GM19025 (cell line): ENCODE measurements at regions not wholly inside any gene's neighbourhood (a gene's known extent, or its start where the extent isn't known, plus 50 kb on each side); places are given as distances from the start of the nearest gene placed in this dataset.

Experiments
- ATAC-seq: cut with Tn5 transposase; IDR thresholded peaks from one replicate; pipeline ENCODE4 v1.9.1; 2021; ENCODE audit warnings: mild to moderate bottlenecking, low read depth, moderate library complexity; ENCODE audit not compliant: unreplicated experiment

GRCh38 chr4:96093563-96093962 is 253.7 kb downstream of the PDHA2 start:
- ATAC-seq, result no peak

DNA sequence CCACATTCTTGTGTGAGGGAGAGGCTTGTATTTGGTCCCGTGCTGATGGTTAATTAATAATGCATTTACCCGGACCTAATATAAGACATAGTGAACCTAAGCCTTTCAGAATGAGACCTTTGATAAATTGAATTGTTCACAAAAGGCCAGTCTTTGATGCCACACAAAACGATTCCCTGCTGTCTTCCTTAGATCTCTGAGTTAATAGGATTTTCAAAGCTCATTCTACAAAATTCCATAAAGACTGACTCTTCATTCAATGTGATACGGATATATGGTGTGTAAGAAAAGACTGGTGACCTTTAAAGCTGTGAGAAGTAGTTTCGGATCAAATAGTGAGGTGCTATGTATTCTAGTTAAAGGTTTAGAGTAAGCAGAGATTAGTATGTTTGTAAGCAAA is 254.3 kb downstream of the PDHA2 start:
- ATAC-seq, result no peak

DNA sequence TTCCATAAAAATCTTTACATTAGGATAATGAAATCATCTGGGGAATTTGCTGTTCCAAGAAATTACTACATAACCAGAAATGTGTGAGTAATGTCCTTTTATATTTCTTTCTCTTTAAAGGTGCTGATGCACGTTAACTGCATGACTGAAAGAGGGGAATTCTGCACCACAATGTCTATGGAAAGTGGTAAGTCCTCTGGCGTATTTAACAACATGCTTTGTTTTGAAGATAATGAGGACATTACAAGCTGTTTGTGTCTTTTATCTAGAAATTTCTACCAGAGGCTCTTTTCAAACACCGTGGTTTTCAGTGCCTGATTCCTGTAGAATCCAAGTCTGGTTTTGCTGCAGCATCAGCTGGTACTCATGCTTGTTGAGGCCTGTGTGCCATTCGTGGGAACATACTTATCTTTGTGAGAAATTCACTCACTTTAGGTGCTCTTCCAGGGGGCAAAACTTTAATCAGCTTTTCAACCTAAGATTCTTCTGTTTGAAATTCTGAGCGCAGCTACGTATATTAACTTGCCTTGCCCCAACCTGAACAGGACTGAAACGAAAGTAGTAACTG is 257.2 kb downstream of the PDHA2 start:
- no peak for ATAC-seq

- no peak for ATAC-seq
These were observed 257.8 kb downstream of the PDHA2 start for GRCh38 chr4:96097693-96098092.

- ATAC-seq, result no peak
These were observed 259.1 kb downstream of the PDHA2 start for GRCh38 chr4:96099031-96099430.

- no peak for ATAC-seq
These were observed 262.7 kb downstream of the PDHA2 start for GRCh38 chr4:96102541-96103026.

GRCh38 chr4:96103086-96103485 is 263.2 kb downstream of the PDHA2 start:
- ATAC-seq, result no peak

- ATAC-seq, result no peak
These were observed 268.3 kb downstream of the PDHA2 start for GRCh38 chr4:96108146-96108545.

GRCh38 chr4:96112631-96113030 is 272.7 kb downstream of the PDHA2 start:
- ATAC-seq, result no peak

DNA sequence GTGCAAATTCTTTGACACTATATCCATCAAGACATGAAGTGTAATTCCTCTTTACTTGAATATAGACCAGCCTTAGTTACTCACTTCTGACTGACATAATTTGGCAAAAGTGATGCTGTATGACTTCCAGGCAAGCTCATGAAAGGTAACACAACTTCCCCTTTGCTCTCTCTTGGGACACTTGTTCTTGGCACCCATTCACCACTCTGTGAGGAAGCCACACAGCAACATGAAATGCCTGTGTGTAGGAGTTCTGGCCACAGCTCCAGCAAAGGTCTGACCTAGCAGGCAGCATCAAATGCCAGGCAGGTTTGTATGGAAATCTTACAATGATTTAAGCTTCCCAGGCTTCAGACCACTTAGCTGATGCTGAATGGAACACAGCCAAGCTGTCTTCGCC is 280.3 kb downstream of the PDHA2 start:
- no peak for ATAC-seq

DNA sequence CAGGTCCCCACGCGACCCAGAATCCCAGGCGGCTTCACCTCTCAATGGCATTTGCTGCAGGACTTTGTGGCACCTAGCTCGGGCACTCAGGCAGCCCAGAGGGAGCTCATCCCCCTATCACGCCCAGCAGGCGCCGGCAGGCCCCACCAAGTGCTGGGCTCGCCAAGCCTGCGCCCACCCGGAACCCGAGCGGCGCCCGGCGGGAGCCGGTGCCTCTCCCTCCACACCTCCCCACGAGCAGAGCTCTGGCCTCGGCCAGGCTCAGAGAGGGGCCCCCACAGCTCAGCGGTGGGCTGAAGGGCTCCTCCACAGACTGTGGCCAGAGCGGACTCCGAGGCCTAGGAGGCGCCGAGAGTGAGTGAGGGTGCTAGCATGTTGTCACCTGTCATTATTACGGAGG is 286.3 kb downstream of the PDHA2 start:
- ATAC-seq, result no peak

DNA sequence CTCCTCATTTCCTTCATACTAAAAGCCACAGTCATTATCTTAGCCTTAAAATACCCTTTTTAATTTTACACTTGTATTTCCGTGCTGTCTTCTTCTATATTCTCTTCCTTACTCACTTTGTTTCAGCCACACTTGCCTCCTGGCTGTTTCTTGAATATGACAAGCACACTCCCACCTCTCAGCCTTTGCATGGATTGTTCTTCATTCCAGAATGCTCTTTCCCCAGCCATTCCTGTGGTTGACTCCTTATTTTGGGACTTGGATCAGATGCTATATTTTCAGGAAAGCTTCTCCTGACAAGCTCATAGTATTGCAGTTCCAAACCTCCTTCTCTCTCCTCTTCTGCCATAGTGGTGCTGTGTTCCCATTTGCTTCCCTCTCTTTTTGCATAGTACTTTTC is 291.3 kb downstream of the PDHA2 start:
- no peak for ATAC-seq

- no peak for ATAC-seq
These were observed 294.9 kb downstream of the PDHA2 start for GRCh38 chr4:96134806-96135205.

GRCh38 chr4:96136056-96136455 is 296.2 kb downstream of the PDHA2 start:
- ATAC-seq, result no peak

DNA sequence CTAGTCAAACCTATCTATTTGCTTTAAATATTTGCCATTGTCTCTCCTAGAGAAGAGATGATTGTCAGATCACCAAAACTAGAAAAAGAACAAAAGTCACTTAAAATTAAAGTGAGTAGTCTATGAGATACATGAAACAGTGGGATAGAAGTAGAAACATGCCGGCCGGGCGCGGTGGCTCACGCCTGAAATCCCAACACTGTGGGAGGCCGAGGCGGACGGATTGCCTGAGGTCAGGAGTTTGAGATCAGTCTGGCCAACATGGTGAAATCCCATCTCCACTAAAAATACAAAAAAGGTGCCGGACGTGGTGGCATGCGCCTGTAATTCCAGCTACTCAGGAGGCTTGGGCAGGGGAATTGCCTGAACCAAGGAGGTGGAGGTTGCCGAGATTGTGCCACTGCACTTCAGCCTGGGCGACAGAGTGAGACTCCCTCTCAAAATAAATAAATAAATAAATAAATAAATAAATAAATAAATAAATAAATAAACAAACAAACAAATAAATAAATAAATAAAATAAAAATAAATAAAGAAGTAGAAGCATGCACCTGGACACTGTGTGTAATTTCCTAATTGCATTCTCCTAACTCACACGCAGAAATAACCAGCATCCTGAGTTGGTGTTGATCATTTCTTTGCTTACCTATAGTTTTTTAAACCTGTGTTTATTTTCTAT is 299.5 kb downstream of the PDHA2 start:
- ATAC-seq, result no peak

DNA sequence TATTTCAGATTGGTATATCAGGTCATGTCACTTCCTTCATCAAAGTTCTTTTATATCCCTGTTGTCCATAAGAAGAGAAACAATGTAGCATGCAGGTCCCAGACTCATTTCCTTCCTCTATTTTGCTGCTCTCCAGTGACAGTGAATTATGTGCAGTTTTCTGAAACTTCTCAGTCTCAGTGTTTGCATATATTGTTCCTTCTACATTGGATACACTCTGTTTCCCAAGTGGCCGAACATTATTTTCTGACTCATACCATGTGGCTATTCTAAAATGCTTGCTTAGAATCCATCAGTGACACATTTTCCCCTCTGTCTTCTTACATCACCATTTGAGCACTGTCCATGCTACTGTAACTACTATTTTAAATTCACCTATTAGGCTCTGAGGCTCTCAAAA is 305.7 kb downstream of the PDHA2 start:
- no peak for ATAC-seq

DNA sequence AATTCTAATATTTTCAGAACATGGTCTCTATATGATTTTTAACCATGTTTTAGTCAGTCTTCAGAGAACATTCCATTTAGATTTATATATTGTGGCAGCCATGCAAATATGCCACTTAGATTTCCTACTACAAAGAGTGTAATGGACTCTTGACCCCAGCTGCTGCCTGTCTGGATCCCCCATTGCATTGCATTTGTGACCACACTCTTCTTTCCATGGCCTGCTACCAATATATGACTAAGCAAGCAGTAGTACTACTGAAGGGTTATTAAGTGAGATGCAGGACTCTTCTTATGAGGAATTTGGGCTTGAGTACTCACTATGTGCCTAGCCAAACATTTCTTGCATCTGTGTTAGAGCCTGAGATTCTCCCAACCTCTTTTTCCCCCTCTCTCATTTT is 306.8 kb downstream of the PDHA2 start:
- ATAC-seq, result no peak

GRCh38 chr4:96149894-96150293 is 310.0 kb downstream of the PDHA2 start:
- no peak for ATAC-seq

- ATAC-seq, result no peak
These were observed 310.6 kb downstream of the PDHA2 start for GRCh38 chr4:96150466-96150865.

GRCh38 chr4:96152824-96153223 is 312.9 kb downstream of the PDHA2 start:
- no peak for ATAC-seq

DNA sequence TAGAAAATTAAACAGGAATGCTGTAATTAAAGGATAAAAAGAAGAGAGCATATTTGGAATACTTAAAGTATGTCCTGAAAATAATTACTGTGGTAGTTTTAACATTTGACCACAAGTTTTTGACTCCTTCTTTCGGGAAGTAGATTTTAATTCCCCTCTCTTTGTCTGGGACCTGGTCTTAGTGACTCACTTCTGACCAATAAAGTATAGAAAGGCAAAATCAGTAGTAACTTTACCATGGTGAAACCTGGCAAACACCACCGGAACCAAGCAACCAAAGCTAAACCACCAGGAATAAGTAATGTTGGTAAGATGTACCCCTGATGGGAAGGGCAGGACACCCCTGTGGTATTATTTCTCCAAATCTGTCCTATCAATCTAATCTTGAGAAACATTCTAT is 314.8 kb downstream of the PDHA2 start:
- ATAC-seq, result no peak

DNA sequence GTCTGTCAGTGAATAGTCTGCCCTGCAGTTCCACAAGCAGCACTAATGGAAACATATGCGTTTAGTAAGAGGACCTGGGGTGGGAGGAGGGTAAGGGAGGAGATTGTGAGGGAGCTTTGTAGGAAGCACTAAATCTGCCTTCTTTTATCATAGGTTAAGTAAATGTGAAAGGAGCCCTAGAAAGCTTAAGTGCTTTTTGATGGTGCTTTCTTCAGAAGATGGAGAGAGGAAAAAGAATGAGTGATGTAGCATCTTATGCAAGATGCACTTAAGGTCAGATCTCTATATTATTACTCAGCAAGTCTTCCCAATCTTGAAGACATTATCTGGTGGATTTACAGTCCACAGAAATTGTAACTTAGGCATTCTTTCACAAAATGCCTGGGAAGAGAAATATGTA is 322.7 kb downstream of the PDHA2 start:
- ATAC-seq, result no peak
